Thyroid gland (tissue), 4 donors: ENCODE measurements at regions not wholly inside any gene's neighbourhood (a gene's known extent, or its start where the extent isn't known, plus 50 kb on each side); places are given as distances from the start of the nearest gene placed in this dataset.

Experiments
- CTCF ChIP-seq, 6 experiments: fragments of 200-600 bp in 3 of 6; fragments of 450-650 bp in 3 of 6; sonication (generic) in 3 of 6; IDR thresholded peaks; one replicate each; pipeline ENCODE4 v1.5.1; 2016 to 2019; ENCODE audit warnings: antibody characterized with exemption in 6 of 6, mild to moderate bottlenecking in 2 of 6, inconsistent platforms in 1 of 6, moderate library complexity in 1 of 6
- POLR2A ChIP-seq, 2 donors: fragments of 450-650 bp; IDR thresholded peaks; one replicate each; pipeline ENCODE4 v1.6.1; 2017; ENCODE audit warnings: antibody characterized with exemption in 2 of 2, mild to moderate bottlenecking in 2 of 2, moderate library complexity in 1 of 2

DNA sequence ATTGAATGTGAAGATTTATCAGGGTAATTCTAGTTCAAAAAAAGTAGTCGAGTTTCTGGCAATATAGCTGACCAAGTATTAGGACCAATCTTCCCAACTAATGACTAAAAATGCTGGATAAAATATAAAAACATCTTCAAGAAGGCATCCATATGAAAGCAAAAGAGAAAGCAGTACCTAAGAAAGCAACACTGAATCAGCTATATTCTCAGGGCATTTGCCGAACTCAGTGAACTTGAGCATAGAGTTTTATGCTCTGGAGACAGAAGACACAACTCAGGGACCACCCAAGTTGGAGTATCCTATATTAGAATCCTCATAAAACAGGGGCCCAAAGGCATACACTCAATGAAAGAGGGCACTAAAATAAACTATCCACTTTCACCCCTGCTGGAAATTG lies 103.7 kb upstream of the HNRNPA3 start:
- no peak for TF ChIP-seq CTCF (IDR thresholded peaks at IDR 0.05)
- no peak for TF ChIP-seq POLR2A (IDR thresholded peaks at IDR 0.05)
